ENCODE measurements at regions not wholly inside any gene's neighbourhood (a gene's known extent, or its start where the extent isn't known, plus 50 kb on each side); places are given as distances from the start of the nearest gene placed in this dataset.

- no peak for DNase-seq
- H3K36me3 ChIP-seq = no peaks in the 10 kb centered on the region
- H3K9me3 ChIP-seq (ENCODE audit: severe bottlenecking) = no peaks in the 10 kb centered on the region
- no peak overlapping the region for H3K4me3 ChIP-seq (ENCODE audit: low read depth, low read length)
- TF ChIP-seq, protein P1, sequence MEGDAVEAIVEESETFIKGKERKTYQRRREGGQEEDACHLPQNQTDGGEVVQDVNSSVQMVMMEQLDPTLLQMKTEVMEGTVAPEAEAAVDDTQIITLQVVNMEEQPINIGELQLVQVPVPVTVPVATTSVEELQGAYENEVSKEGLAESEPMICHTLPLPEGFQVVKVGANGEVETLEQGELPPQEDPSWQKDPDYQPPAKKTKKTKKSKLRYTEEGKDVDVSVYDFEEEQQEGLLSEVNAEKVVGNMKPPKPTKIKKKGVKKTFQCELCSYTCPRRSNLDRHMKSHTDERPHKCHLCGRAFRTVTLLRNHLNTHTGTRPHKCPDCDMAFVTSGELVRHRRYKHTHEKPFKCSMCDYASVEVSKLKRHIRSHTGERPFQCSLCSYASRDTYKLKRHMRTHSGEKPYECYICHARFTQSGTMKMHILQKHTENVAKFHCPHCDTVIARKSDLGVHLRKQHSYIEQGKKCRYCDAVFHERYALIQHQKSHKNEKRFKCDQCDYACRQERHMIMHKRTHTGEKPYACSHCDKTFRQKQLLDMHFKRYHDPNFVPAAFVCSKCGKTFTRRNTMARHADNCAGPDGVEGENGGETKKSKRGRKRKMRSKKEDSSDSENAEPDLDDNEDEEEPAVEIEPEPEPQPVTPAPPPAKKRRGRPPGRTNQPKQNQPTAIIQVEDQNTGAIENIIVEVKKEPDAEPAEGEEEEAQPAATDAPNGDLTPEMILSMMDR (IDR thresholded peaks at IDR 0.05; ENCODE audit: low read depth, low read length) = no peak
- H3K27ac ChIP-seq = no peak overlapping the region
- no peaks in the 10 kb centered on the region for H3K27me3 ChIP-seq (ENCODE audit: insufficient read depth, low read depth, severe bottlenecking)
Observed at GRCh38 chr1:70895531-70895930, 152.1 kb downstream of the PTGER3 start.

GRCh38 chr1:70896224-70896623, 151.4 kb downstream of the PTGER3 start:
- no peak overlapping the region for H3K27ac ChIP-seq
- TF ChIP-seq, protein P1 (IDR thresholded peaks at IDR 0.05; ENCODE audit: low read depth, low read length) = no peak
- H3K4me3 ChIP-seq (ENCODE audit: low read depth, low read length) = no peak overlapping the region
- H3K36me3 ChIP-seq = no peaks in the 10 kb centered on the region
- no peaks in the 10 kb centered on the region for H3K9me3 ChIP-seq (ENCODE audit: severe bottlenecking)
- no peaks in the 10 kb centered on the region for H3K27me3 ChIP-seq (ENCODE audit: insufficient read depth, low read depth, severe bottlenecking)
- no peak for DNase-seq

- Histone ChIP-seq H3K9me3 (ENCODE audit: severe bottlenecking) (no peaks in the 10 kb centered on the region), H3K27me3 (ENCODE audit: insufficient read depth, low read depth, severe bottlenecking) (no peaks in the 10 kb centered on the region), H3K4me3 (ENCODE audit: low read depth, low read length) (no peak overlapping the region), H3K27ac (no peak overlapping the region), H3K36me3 (no peaks in the 10 kb centered on the region)
- TF ChIP-seq, protein P1 (IDR thresholded peaks at IDR 0.05; ENCODE audit: low read depth, low read length) = no peak
- no peak for DNase-seq
Observed at GRCh38 chr1:70897273-70897672, 150.3 kb downstream of the PTGER3 start.

DNA sequence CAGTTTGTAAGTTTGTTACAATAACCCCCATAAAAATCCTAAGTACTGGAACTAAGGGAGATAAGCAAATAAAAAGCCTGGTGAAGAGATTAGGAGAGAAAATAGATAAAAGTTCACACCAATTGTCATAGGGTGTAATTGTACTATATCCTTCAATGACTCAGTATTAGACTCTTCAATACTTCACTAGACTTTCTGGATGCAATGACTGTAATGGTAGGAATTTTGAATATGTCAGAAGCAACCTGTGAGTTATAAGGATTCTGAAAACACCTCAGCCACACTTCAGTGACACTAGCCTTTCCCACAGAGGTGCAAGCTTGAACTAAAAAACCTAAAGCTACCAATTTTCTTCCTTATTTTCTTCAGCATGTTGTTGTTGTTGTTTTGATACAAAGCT, 147.9 kb downstream of the PTGER3 start:
- TF ChIP-seq, protein P1 (IDR thresholded peaks at IDR 0.05; ENCODE audit: low read depth, low read length) = no peak
- no peaks in the 10 kb centered on the region for H3K27me3 ChIP-seq (ENCODE audit: insufficient read depth, low read depth, severe bottlenecking)
- no peak for DNase-seq
- no peak overlapping the region for H3K4me3 ChIP-seq (ENCODE audit: low read depth, low read length)
- H3K27ac ChIP-seq = no peak overlapping the region
- no peaks in the 10 kb centered on the region for H3K9me3 ChIP-seq (ENCODE audit: severe bottlenecking)
- H3K36me3 ChIP-seq = no peaks in the 10 kb centered on the region

GRCh38 chr1:70902211-70902610, 145.4 kb downstream of the PTGER3 start:
- no peak for DNase-seq
- no peak overlapping the region for H3K27ac ChIP-seq
- no peaks in the 10 kb centered on the region for H3K36me3 ChIP-seq
- TF ChIP-seq, protein P1 (IDR thresholded peaks at IDR 0.05; ENCODE audit: low read depth, low read length) = no peak
- H3K27me3 ChIP-seq (ENCODE audit: insufficient read depth, low read depth, severe bottlenecking) = no peaks in the 10 kb centered on the region
- H3K9me3 ChIP-seq (ENCODE audit: severe bottlenecking) = no peaks in the 10 kb centered on the region
- H3K4me3 ChIP-seq (ENCODE audit: low read depth, low read length) = no peak overlapping the region

DNA sequence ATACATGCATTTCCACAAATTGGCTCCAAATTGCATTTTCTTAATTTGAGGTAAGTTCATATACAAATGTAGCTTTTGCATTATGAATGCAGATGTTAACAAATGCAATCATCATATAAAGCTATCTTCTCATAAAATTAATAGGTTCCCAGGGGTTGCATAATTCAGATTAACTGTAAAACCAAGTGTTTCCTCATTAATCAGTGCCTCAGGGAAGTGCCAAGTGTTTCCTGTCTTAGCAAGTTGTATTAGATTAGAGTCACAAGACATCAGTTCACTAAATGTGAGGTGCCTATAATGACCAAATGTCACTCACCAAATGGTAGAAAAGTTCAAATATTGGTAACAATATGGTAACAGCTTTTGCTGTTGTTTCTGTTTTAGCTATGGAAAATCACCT, 140.8 kb downstream of the PTGER3 start:
- H3K9me3 ChIP-seq (ENCODE audit: severe bottlenecking) = no peaks in the 10 kb centered on the region
- TF ChIP-seq, protein P1 (IDR thresholded peaks at IDR 0.05; ENCODE audit: low read depth, low read length) = no peak
- no peak overlapping the region for H3K4me3 ChIP-seq (ENCODE audit: low read depth, low read length)
- H3K27me3 ChIP-seq (ENCODE audit: insufficient read depth, low read depth, severe bottlenecking) = no peaks in the 10 kb centered on the region
- no peak for DNase-seq
- H3K27ac ChIP-seq = no peak overlapping the region
- H3K36me3 ChIP-seq = no peaks in the 10 kb centered on the region
